HepG2 (cell line): ENCODE measurements at regions not wholly inside any gene's neighbourhood (a gene's known extent, or its start where the extent isn't known, plus 50 kb on each side); places are given as distances from the start of the nearest gene placed in this dataset.
A peak's percentile ranks its signal among the peaks of the same experiment; 100 is the strongest.

Experiments
- ATAC-seq: fragments of 200-7000 bp; cut with Tn5 transposase; 3 replicates; pipeline ENCODE4 v1.9.1; 2020; ENCODE audit warnings: mild to moderate bottlenecking, moderate library complexity
- BruUV-seq: library from RNA; stranded (reverse); fragments of 400-500 nt; replicated peaks from 2 replicates; lab custom pipeline; 2021; lab: Mats Ljungman, UMichigan
- CTCF ChIA-PET: fragments of 300-600 bp; formaldehyde crosslinking; extraction: SDS; loops from one replicate; lab custom pipeline; 2021; ENCODE audit warnings: low total read pairs, inconsistent platforms, low intra/inter-chr PET ratio; lab: Yijun Ruan, JAX
- POLR2A ChIA-PET: fragments of 350-600 bp; sonication (Branson Sonifier 250); formaldehyde crosslinking; loops from one replicate; lab custom pipeline; 2020; ENCODE audit warnings: antibody characterized with exemption, inconsistent platforms; lab: Yijun Ruan, JAX
- DNase-seq: peaks from one replicate; pipeline ENCODE4 v3.0.0-alpha.2; 2015; ENCODE audit warnings: low spot score
- FAIRE-seq: peaks from 3 replicates; lab custom pipeline; 2011; peaks lifted over from hg19 to GRCh38; lab: Jason Lieb, UNC
- H2AFZ ChIP-seq: one replicate; pipeline ENCODE4 v1.6.1; 2011; ENCODE audit warnings: low read length, inconsistent platforms
- H3K27ac ChIP-seq: fragments of 300-600 bp; 3 replicates; pipeline ENCODE4 v1.8.0; 2011; ENCODE audit warnings: mixed run types, mild to moderate bottlenecking, mixed read lengths, low read length, inconsistent platforms; ENCODE audit not compliant: insufficient read depth; ENCODE audit errors: extremely low read length
- H3K27me3 ChIP-seq, 2 experiments: fragments of 200-600 bp in 1 of 2; 2 replicates in 1 of 2; 3 replicates in 1 of 2; pipeline versions ENCODE4 v1.6.0 to v1.8.0; 2011; ENCODE audit warnings: low read length in 2 of 2, mild to moderate bottlenecking in 2 of 2, moderate library complexity in 2 of 2, inconsistent platforms in 1 of 2; ENCODE audit not compliant: insufficient read depth in 2 of 2, control insufficient read depth in 1 of 2
- H3K36me3 ChIP-seq, 2 experiments: fragments of 200-600 bp in 1 of 2; replicated peaks in 1 of 2; 2 replicates in 1 of 2; 3 replicates in 1 of 2; pipeline versions ENCODE4 v1.5.1 to v1.8.0; 2011; ENCODE audit warnings: low read length in 2 of 2, inconsistent platforms in 1 of 2; ENCODE audit not compliant: insufficient read depth in 2 of 2, control insufficient read depth in 1 of 2
- H3K4me1 ChIP-seq: 2 replicates; pipeline ENCODE4 v1.5.1; 2012; ENCODE audit warnings: low read length, inconsistent platforms; ENCODE audit not compliant: insufficient read depth
- H3K4me2 ChIP-seq: 2 replicates; pipeline ENCODE4 v1.6.0; 2011; ENCODE audit warnings: low read depth, low read length, inconsistent platforms
- H3K4me3 ChIP-seq, 3 experiments: fragments of 200-600 bp in 1 of 3; sonication (generic), shearing (Covaris generic) in 1 of 3; replicated peaks in 1 of 3; 2 replicates each; pipeline ENCODE4 v1.5.1; 2011 to 2016; ENCODE audit warnings: low read length in 3 of 3, inconsistent platforms in 2 of 3, low read depth in 2 of 3, mild to moderate bottlenecking in 2 of 3, control low read depth in 1 of 3, mixed read lengths in 1 of 3; ENCODE audit not compliant: insufficient read depth in 1 of 3
- H3K79me2 ChIP-seq: one replicate; pipeline ENCODE4 v1.6.1; 2011; ENCODE audit warnings: low read length, inconsistent platforms; ENCODE audit not compliant: insufficient read depth
- H3K9ac ChIP-seq: 2 replicates; pipeline ENCODE4 v1.6.0; 2011; ENCODE audit warnings: mild to moderate bottlenecking, low read depth, low read length, inconsistent platforms; ENCODE audit not compliant: insufficient read depth
- H3K9me3 ChIP-seq: 2 replicates; pipeline ENCODE4 v1.5.1; 2012; ENCODE audit warnings: mild to moderate bottlenecking, low read length
- H4K20me1 ChIP-seq: 2 replicates; pipeline ENCODE4 v1.6.0; 2011; ENCODE audit warnings: inconsistent platforms, mild to moderate bottlenecking, low read length, moderate library complexity; ENCODE audit not compliant: insufficient read depth
- ATF7 ChIP-seq, 2 experiments: fragments of 450-650 bp in 1 of 2; sonication (generic) in 1 of 2; formaldehyde crosslinking in 1 of 2; IDR thresholded peaks; 2 replicates each; pipeline versions ENCODE4 v1.4.0 to v1.6.1; 2016 to 2020; ENCODE audit warnings: antibody characterized with exemption in 1 of 2, mild to moderate bottlenecking in 1 of 2, missing genetic modification reagents in 1 of 2
- ZBTB40 ChIP-seq, 2 experiments: fragments of 450-650 bp in 1 of 2; sonication (generic) in 1 of 2; formaldehyde crosslinking in 1 of 2; IDR thresholded peaks; 2 replicates each; pipeline versions ENCODE4 v1.6.1 to v1.8.0; 2016 to 2022; ENCODE audit warnings: antibody characterized with exemption in 1 of 2, mild to moderate bottlenecking in 1 of 2, missing genetic modification reagents in 1 of 2
- in situ Hi-C: cut with HindIII; loops from 2 replicates; pipeline ENCODE4 v1.10.0; 2017; ENCODE audit warnings: low pct_unique_long_range_greater_than_20kb; ENCODE audit not compliant: extremely low pct_ligation_motif_present
- intact Hi-C: fragments of 100-400 bp; cut with micrococcal nuclease; formaldehyde crosslinking; loops from one replicate; pipeline ENCODE4 v1.10.0; 2022; ENCODE audit not compliant: unreplicated experiment

GRCh38 chr2:34178482-34178881 lies 579.4 kb upstream of the FAM98A start:
- Histone ChIP-seq H3K9ac (no peak overlapping the region), H2AFZ (no peak overlapping the region), H3K27ac (no peak overlapping the region), H3K4me1 (no peaks in the 10 kb centered on the region), H3K79me2 (no peaks in the 10 kb centered on the region), H3K36me3 (no peaks in the 10 kb centered on the region), H4K20me1 (no peaks in the 10 kb centered on the region), H3K9me3 (peaks cover 86% of the 10 kb centered on the region), H3K27me3 (no peaks in the 10 kb centered on the region), H3K4me2 (no peak overlapping the region), H3K4me3 (no peak overlapping the region)
- FAIRE-seq (no peak), DNase-seq (no peak), ATAC-seq (no peak)
- intact Hi-C loops (no loop called here), in situ Hi-C loops (no loop called here)
- ChIA-PET CTCF (no interaction called here), POLR2A (no interaction called here)
- BruUV-seq: no TSS peak
- TF ChIP-seq ATF7 (IDR thresholded peaks at IDR 0.05) (peak; percentile 88), ATF7 (CRISPR knock-in tag; IDR thresholded peaks at IDR 0.05) (no peak), ZBTB40 (IDR thresholded peaks at IDR 0.05) (no peak), ZBTB40 (CRISPR knock-in tag; IDR thresholded peaks at IDR 0.05) (no peak)
